ENCODE measurements at regions not wholly inside any gene's neighbourhood (a gene's known extent, or its start where the extent isn't known, plus 50 kb on each side); places are given as distances from the start of the nearest gene placed in this dataset.
A peak's percentile ranks its signal among the peaks of the same experiment; 100 is the strongest.

DNA sequence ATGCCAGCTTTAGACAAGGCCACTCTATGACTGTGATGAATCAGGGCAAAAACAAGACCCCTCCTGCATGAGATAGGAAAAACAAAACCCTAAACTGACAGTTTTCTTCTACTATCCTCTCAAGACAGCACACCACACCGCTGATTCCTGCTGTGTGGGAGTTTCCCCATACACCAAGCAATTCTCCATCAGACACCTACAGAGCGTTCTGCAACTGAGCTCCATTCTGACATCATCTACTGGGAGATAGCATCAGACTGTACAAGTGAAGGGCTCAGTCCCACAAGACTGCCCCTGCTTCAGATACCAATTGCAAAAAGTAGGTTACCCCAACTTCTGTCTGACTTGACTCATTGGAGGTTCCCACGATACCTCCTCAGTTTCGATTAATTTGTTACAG is 130.6 kb downstream of the TSN start (continued):
- TF ChIP-seq, protein P1, sequence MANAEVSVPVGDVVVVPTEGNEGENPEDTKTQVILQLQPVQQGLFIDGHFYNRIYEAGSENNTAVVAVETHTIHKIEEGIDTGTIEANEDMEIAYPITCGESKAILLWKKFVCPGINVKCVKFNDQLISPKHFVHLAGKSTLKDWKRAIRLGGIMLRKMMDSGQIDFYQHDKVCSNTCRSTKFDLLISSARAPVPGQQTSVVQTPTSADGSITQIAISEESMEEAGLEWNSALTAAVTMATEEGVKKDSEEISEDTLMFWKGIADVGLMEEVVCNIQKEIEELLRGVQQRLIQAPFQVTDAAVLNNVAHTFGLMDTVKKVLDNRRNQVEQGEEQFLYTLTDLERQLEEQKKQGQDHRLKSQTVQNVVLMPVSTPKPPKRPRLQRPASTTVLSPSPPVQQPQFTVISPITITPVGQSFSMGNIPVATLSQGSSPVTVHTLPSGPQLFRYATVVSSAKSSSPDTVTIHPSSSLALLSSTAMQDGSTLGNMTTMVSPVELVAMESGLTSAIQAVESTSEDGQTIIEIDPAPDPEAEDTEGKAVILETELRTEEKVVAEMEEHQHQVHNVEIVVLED (CRISPR knock-in tag; IDR thresholded peaks at IDR 0.05): no peak
- peak in 1 of 2 experiments; percentile 33; a peak in 1 of 4 replicates for TF ChIP-seq TRIM24 (IDR thresholded peaks at IDR 0.05)
- no peak for TF ChIP-seq ELF4 (CRISPR knock-in tag; IDR thresholded peaks at IDR 0.05)
- TF ChIP-seq ARID1B (IDR thresholded peaks at IDR 0.05): peak; percentile 58; the same call in 1 of the 2 replicates
- peak; percentile 80 for TF ChIP-seq JUND (IDR thresholded peaks at IDR 0.05; ENCODE audit: borderline replicate concordance, low read depth, low read length)
- TF ChIP-seq JUND (tag; IDR thresholded peaks at IDR 0.05; ENCODE audit: borderline replicate concordance, low read depth, low read length): peak; percentile 70; the same call in 1 of the 3 replicates
- TF ChIP-seq NR2C2 (CRISPR knock-in tag; IDR thresholded peaks at IDR 0.05): no peak
- no peak for TF ChIP-seq NR2C2 (tag; IDR thresholded peaks at IDR 0.05)
- no peak for TF ChIP-seq ZNF282 (CRISPR knock-in tag; IDR thresholded peaks at IDR 0.05)
- peak; percentile 46; the same call in 1 of the 2 replicates for TF ChIP-seq SOX6 (IDR thresholded peaks at IDR 0.05)
- TF ChIP-seq MAFF (IDR thresholded peaks at IDR 0.05; ENCODE audit: low read length): no peak
- TF ChIP-seq, protein P2, sequence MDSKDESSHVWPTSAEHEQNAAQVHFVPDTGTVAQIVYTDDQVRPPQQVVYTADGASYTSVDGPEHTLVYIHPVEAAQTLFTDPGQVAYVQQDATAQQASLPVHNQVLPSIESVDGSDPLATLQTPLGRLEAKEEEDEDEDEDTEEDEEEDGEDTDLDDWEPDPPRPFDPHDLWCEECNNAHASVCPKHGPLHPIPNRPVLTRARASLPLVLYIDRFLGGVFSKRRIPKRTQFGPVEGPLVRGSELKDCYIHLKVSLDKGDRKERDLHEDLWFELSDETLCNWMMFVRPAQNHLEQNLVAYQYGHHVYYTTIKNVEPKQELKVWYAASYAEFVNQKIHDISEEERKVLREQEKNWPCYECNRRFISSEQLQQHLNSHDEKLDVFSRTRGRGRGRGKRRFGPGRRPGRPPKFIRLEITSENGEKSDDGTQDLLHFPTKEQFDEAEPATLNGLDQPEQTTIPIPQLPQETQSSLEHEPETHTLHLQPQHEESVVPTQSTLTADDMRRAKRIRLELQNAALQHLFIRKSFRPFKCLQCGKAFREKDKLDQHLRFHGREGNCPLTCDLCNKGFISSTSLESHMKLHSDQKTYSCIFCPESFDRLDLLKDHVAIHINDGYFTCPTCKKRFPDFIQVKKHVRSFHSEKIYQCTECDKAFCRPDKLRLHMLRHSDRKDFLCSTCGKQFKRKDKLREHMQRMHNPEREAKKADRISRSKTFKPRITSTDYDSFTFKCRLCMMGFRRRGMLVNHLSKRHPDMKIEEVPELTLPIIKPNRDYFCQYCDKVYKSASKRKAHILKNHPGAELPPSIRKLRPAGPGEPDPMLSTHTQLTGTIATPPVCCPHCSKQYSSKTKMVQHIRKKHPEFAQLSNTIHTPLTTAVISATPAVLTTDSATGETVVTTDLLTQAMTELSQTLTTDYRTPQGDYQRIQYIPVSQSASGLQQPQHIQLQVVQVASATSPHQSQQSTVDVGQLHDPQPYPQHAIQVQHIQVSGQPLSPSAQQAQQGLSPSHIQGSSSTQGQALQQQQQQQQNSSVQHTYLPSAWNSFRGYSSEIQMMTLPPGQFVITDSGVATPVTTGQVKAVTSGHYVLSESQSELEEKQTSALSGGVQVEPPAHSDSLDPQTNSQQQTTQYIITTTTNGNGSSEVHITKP (IDR thresholded peaks at IDR 0.05; ENCODE audit: partially characterized antibody): no peak
- TF ChIP-seq CREM (IDR thresholded peaks at IDR 0.05; ENCODE audit: low read depth): peak; percentile 76
- TF ChIP-seq NRF1 (conservative IDR thresholded peaks at IDR 0.05 in 1 of 2, IDR thresholded peaks at IDR 0.05 in 1 of 2): no peak
- TF ChIP-seq, protein P3, sequence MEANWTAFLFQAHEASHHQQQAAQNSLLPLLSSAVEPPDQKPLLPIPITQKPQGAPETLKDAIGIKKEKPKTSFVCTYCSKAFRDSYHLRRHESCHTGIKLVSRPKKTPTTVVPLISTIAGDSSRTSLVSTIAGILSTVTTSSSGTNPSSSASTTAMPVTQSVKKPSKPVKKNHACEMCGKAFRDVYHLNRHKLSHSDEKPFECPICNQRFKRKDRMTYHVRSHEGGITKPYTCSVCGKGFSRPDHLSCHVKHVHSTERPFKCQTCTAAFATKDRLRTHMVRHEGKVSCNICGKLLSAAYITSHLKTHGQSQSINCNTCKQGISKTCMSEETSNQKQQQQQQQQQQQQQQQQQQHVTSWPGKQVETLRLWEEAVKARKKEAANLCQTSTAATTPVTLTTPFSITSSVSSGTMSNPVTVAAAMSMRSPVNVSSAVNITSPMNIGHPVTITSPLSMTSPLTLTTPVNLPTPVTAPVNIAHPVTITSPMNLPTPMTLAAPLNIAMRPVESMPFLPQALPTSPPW (CRISPR knock-in tag; IDR thresholded peaks at IDR 0.05): 0 out of 2 replicates have a peak, but pooled peaks have one; percentile 13
- TF ChIP-seq ELF1 (tag; IDR thresholded peaks at IDR 0.05): no peak
- TF ChIP-seq TAF7 (tag; IDR thresholded peaks at IDR 0.05): no peak
- peak; percentile 29 for TF ChIP-seq MEIS2 (IDR thresholded peaks at IDR 0.05; ENCODE audit: partially characterized antibody)
- TF ChIP-seq CEBPG (CRISPR knock-in tag; IDR thresholded peaks at IDR 0.05): no peak; the same call in 1 of the 2 replicates
- peak; percentile 83 to 85 for TF ChIP-seq CEBPG (tag; conservative IDR thresholded peaks at IDR 0.05 in 1 of 2, IDR thresholded peaks at IDR 0.05 in 1 of 2)
- no peak for TF ChIP-seq RBFOX2 (IDR thresholded peaks at IDR 0.05; ENCODE audit: low read depth, low read length)
- TF ChIP-seq, protein P4, sequence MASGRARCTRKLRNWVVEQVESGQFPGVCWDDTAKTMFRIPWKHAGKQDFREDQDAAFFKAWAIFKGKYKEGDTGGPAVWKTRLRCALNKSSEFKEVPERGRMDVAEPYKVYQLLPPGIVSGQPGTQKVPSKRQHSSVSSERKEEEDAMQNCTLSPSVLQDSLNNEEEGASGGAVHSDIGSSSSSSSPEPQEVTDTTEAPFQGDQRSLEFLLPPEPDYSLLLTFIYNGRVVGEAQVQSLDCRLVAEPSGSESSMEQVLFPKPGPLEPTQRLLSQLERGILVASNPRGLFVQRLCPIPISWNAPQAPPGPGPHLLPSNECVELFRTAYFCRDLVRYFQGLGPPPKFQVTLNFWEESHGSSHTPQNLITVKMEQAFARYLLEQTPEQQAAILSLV (tag; IDR thresholded peaks at IDR 0.05): no peak
- peak; percentile 39; the same call in 1 of the 2 replicates for TF ChIP-seq CBFA2T3 (IDR thresholded peaks at IDR 0.05)
